IPS DF 6.9 (cell line): ENCODE measurements at regions not wholly inside any gene's neighbourhood (a gene's known extent, or its start where the extent isn't known, plus 50 kb on each side); places are given as distances from the start of the nearest gene placed in this dataset.

Source experiments
- DNase-seq: peaks from one replicate; pipeline ENCODE4 v3.0.0-alpha.2; 2013; ENCODE audit warnings: low read depth, low spot score
- H3K27ac ChIP-seq: one replicate; pipeline ENCODE4 v1.5.1; 2013; ENCODE audit warnings: low read length, control low read depth
- H3K27me3 ChIP-seq: 2 replicates; pipeline ENCODE4 v1.6.1; 2013; ENCODE audit warnings: mild to moderate bottlenecking, low read length; ENCODE audit not compliant: control insufficient read depth, insufficient read depth
- H3K36me3 ChIP-seq: 2 replicates; pipeline ENCODE4 v1.6.1; 2013; ENCODE audit warnings: low read length; ENCODE audit not compliant: control insufficient read depth, insufficient read depth
- H3K4me1 ChIP-seq: 2 replicates; pipeline ENCODE4 v1.6.1; 2013; ENCODE audit warnings: low read length; ENCODE audit not compliant: control insufficient read depth, insufficient read depth
- H3K4me3 ChIP-seq: 2 replicates; pipeline ENCODE4 v1.5.1; 2013; ENCODE audit warnings: mild to moderate bottlenecking, low read length
- H3K9me3 ChIP-seq: 2 replicates; pipeline ENCODE4 v1.6.1; 2013; ENCODE audit warnings: low read length, inconsistent platforms; ENCODE audit not compliant: control insufficient read depth, insufficient read depth
- WGBS: extraction: QIAGEN DNeasy Blood & Tissue Kit; methylation state at CpG from one replicate; pipeline ENCODE4 v1.1.7; 2013; ENCODE audit warnings: mixed read lengths, missing lambda C conversion rate; ENCODE audit not compliant: insufficient read length, insufficient coverage; 5-methylcytosine and 5-hydroxymethylcytosine counted together

GRCh38 chr5:84647581-84647980 lies 262.9 kb upstream of the EDIL3 start:
- WGBS: 100% methylated on average over 1 of the region's 2 CpGs

GRCh38 chr5:84642795-84643194 lies 258.1 kb upstream of the EDIL3 start:
- Histone ChIP-seq H3K27ac (no peak overlapping the region), H3K4me3 (no peak overlapping the region), H3K36me3 (no peaks in the 10 kb centered on the region; the same call in 1 of the 2 replicates), H3K27me3 (no peaks in the 10 kb centered on the region), H3K4me1 (0 out of 2 replicates have a peak, but pooled peaks cover 2% of the 10 kb centered on the region), H3K9me3 (no peaks in the 10 kb centered on the region)
- WGBS: no CpG with 5 or more reads among the region's 2 CpGs
- DNase-seq: no peak

More at GRCh38 chr5:84647581-84647980, 262.9 kb upstream of the EDIL3 start:
- DNase-seq: no peak
- H3K4me3 ChIP-seq: no peak overlapping the region
- no peaks in the 10 kb centered on the region for H3K9me3 ChIP-seq
- no peaks in the 10 kb centered on the region; the same call in 1 of the 2 replicates for H3K36me3 ChIP-seq
- no peak overlapping the region for H3K27ac ChIP-seq
- H3K4me1 ChIP-seq: peaks cover 2% of the 10 kb centered on the region; the same call in 1 of the 2 replicates
- no peaks in the 10 kb centered on the region for H3K27me3 ChIP-seq

DNA sequence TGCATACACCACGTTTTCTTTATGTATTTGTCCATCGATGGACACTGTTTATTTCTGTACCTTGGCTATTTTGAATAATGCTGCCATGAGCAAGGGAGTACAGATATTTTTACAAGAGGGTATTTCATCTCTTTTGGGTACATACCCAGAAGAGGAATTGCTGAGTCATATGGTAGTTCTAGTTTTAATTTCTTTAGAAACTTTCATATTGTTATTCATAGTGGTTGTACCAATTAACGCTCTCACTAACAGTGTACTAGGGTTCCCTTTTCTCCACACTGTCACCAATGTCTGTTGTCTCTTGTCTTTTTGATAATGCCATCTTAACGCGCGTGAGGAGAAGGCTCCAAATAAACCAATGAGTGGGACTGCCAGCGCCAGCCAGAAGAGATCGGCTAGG lies 257.6 kb upstream of the EDIL3 start:
- DNase-seq: no peak
- no peaks in the 10 kb centered on the region for H3K27me3 ChIP-seq
- 0 out of 2 replicates have a peak, but pooled peaks cover 2% of the 10 kb centered on the region for H3K4me1 ChIP-seq
- H3K27ac ChIP-seq: no peak overlapping the region
- no peaks in the 10 kb centered on the region for H3K9me3 ChIP-seq
- H3K4me3 ChIP-seq: no peak overlapping the region
- H3K36me3 ChIP-seq: no peaks in the 10 kb centered on the region; the same call in 1 of the 2 replicates
- WGBS: no CpG with 5 or more reads among the region's 8 CpGs

DNA sequence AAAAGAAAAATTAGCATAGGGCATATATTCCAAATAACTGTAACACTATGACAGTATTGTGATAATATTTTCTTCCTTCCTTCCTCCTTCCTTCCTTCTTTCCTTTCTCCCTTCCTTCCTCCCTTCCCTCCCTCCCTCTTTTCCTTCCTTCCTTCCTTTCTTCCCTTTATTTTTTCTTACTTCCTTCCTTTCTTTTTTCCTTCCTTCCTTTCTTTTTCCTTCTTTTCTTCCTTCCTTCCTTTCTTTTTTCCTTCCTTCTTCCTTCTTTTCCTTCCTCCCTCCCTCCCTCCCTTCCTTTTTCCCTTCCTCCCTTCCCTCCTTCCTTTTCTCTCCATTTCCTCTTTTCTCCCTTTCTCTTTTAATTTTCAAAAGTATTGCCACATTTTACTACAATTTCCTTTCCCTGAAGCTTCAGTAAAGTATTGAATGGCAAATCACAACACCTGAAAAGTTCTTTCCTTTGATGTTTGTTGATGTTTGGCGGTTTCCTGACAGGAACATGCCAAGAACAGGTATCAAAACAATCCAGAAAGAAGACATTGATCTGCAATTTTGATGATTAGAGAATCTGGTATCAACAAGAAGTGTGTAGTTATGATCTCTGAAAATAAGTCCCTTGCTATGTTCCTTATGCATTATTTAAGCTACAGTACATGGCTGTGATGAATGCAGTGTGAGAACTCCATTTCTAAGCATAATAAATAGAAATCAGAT lies 253.1 kb upstream of the EDIL3 start:
- DNase-seq: no peak
- WGBS: no CpG with 5 or more reads among the region's 1 CpG
- Histone ChIP-seq H3K4me1 (no peaks in the 10 kb centered on the region), H3K27ac (no peak overlapping the region), H3K36me3 (no peaks in the 10 kb centered on the region; the same call in 1 of the 2 replicates), H3K4me3 (no peak overlapping the region), H3K27me3 (no peaks in the 10 kb centered on the region), H3K9me3 (no peaks in the 10 kb centered on the region)

DNA sequence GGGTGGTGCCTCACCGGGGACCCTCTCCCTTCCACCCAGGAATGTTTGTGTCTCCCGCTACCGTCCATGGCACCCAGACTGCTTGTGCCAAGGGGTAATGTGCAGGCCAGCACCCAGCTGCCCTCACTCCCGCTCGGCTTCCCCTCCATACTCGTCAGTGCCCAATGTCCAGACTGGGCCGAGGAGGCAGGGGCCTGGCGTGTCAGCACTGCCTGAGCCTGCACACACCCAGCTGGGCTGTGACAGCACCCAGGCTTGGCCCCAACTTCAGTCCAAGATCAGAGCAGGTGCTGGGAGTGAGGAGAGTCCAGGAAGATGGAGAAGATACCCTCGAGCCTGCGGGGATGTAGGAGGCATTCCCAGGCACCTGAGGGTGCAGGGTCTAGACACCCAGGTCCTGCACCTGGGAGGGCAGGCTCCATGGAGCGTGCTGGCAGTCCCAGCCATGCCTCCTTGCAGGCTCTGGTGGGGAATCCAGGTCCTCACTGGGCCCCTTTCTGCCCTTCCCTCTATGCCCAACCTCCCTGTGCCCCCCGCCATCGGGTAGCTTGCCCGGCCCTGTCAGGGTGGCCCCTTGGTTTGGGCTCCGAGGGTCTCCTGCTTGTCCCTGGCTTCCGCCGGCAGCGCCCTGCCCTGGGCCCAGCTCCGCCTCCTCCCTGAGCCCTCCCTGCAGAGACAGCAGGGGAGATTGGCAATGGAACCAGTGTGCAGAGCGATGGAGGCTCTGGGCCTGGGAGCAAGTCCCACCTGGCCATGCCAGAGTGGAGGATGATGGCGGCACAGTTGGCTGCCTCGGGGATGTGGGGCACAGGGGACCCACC lies 250.8 kb upstream of the EDIL3 start:
- H3K27me3 ChIP-seq: no peaks in the 10 kb centered on the region
- no peak overlapping the region for H3K27ac ChIP-seq
- no peaks in the 10 kb centered on the region for H3K4me1 ChIP-seq
- no peak for DNase-seq
- no peak overlapping the region for H3K4me3 ChIP-seq
- no peaks in the 10 kb centered on the region; the same call in 1 of the 2 replicates for H3K36me3 ChIP-seq
- 0 out of 2 replicates have a peak, but pooled peaks cover under 1% of the 10 kb centered on the region for H3K9me3 ChIP-seq
- WGBS: no CpG with 5 or more reads among the region's 22 CpGs

DNA sequence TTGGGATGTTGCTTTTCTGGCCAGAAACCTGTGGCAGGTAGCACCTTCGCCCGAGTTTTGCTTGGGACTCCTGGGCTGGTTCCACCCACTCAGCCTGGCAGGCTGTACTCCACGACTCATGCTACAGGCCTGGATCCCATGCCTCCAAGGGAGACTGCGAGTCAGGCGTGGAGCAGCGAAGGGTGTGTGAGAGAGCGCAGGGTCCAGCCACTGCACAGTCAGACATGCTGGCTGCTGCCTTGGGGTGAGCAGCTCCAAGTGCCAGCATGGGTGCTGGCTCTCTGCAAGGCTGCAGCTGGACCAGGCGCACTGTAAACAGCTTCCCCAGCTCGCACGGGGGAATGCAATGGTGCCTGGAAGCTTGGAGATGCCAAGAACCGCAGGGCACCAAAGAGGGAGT lies 249.6 kb upstream of the EDIL3 start:
- H3K4me1 ChIP-seq: no peaks in the 10 kb centered on the region
- H3K27ac ChIP-seq: no peak overlapping the region
- no peak for DNase-seq
- H3K27me3 ChIP-seq: no peaks in the 10 kb centered on the region
- H3K4me3 ChIP-seq: no peak overlapping the region
- no peaks in the 10 kb centered on the region; the same call in 1 of the 2 replicates for H3K36me3 ChIP-seq
- 0 out of 2 replicates have a peak, but pooled peaks cover 2% of the 10 kb centered on the region for H3K9me3 ChIP-seq
- WGBS: no CpG with 5 or more reads among the region's 11 CpGs

GRCh38 chr5:84632418-84632817 lies 247.7 kb upstream of the EDIL3 start:
- Histone ChIP-seq H3K27me3 (no peaks in the 10 kb centered on the region), H3K9me3 (0 out of 2 replicates have a peak, but pooled peaks cover 2% of the 10 kb centered on the region), H3K4me1 (no peaks in the 10 kb centered on the region), H3K27ac (no peak overlapping the region), H3K36me3 (no peaks in the 10 kb centered on the region; the same call in 1 of the 2 replicates), H3K4me3 (no peak overlapping the region)
- WGBS: no CpG with 5 or more reads among the region's 3 CpGs
- DNase-seq: no peak

DNA sequence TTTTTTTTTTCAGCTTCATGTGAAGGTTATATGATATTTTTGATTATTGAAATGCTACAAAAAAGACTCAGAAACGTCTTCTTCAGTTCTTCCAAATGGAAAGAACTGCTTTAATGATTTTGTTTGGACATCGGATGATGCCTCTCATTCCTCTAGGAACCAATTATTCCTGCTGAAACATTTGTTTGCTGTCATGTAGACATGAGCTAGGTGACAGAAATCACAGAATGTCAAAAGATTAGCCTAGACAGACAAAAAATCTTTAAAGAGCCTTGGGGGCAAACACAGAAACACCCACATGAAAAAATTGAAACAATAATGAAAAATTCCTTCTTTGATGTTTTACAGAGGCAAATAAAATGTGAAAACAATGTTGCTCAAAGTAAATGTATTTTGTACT lies 244.2 kb upstream of the EDIL3 start:
- H3K36me3 ChIP-seq: no peaks in the 10 kb centered on the region
- H3K9me3 ChIP-seq: 0 out of 2 replicates have a peak, but pooled peaks cover 2% of the 10 kb centered on the region
- WGBS: no CpG with 5 or more reads among the region's 2 CpGs
- no peak overlapping the region for H3K4me3 ChIP-seq
- DNase-seq: no peak
- no peaks in the 10 kb centered on the region for H3K27me3 ChIP-seq
- H3K4me1 ChIP-seq: no peaks in the 10 kb centered on the region
- no peak overlapping the region for H3K27ac ChIP-seq

GRCh38 chr5:84623019-84623418 lies 238.3 kb upstream of the EDIL3 start:
- H3K27ac ChIP-seq: no peak overlapping the region
- WGBS: no CpG with 5 or more reads among the region's 2 CpGs
- H3K4me3 ChIP-seq: no peak overlapping the region
- no peaks in the 10 kb centered on the region for H3K4me1 ChIP-seq
- no peaks in the 10 kb centered on the region for H3K36me3 ChIP-seq
- no peaks in the 10 kb centered on the region for H3K27me3 ChIP-seq
- DNase-seq: no peak
- no peaks in the 10 kb centered on the region for H3K9me3 ChIP-seq

GRCh38 chr5:84622461-84622860 lies 237.8 kb upstream of the EDIL3 start:
- no peak overlapping the region for H3K4me3 ChIP-seq
- H3K27ac ChIP-seq: no peak overlapping the region
- no peaks in the 10 kb centered on the region for H3K4me1 ChIP-seq
- H3K36me3 ChIP-seq: no peaks in the 10 kb centered on the region
- H3K9me3 ChIP-seq: no peaks in the 10 kb centered on the region
- WGBS: 100% methylated on average over 1 of the region's 3 CpGs
- H3K27me3 ChIP-seq: no peaks in the 10 kb centered on the region
- DNase-seq: no peak
